Vagina (tissue), 2 donors: ENCODE measurements at regions not wholly inside any gene's neighbourhood (a gene's known extent, or its start where the extent isn't known, plus 50 kb on each side); places are given as distances from the start of the nearest gene placed in this dataset.
"Not testable (repeated sequence)": the region's sequence is repeated elsewhere in the genome, so short reads cannot be mapped to it uniquely, and the experiment has no call there.

ENCODE experiments used
- DNase-seq, 2 donors: peaks; one replicate each; pipeline ENCODE4 v3.0.0-alpha.2; 2017; ENCODE audit errors: extremely low spot score in 2 of 2
- H3K27ac ChIP-seq: fragments of 200-600 bp; sonication (generic); one replicate; pipeline ENCODE4 v1.5.1; 2019
- H3K27me3 ChIP-seq: fragments of 200-600 bp; sonication (generic); one replicate; pipeline ENCODE4 v1.5.1; 2019
- H3K36me3 ChIP-seq, 2 donors: fragments of 200-600 bp; sonication (generic); one replicate each; pipeline ENCODE4 v1.5.1; 2017 to 2019
- H3K4me1 ChIP-seq: fragments of 200-600 bp; sonication (generic); one replicate; pipeline ENCODE4 v1.5.1; 2019
- H3K4me3 ChIP-seq, 2 donors: fragments of 200-600 bp; sonication (generic); 1 replicate in 1 of 2; 2 replicates in 1 of 2; pipeline ENCODE4 v1.5.1; 2016 to 2019
- H3K9me3 ChIP-seq: fragments of 200-600 bp; sonication (generic); one replicate; pipeline ENCODE4 v1.5.1; 2019
- CTCF ChIP-seq, 3 experiments: fragments of 450-650 bp in 2 of 3; fragments of 200-600 bp in 1 of 3; sonication (generic) in 1 of 3; IDR thresholded peaks; one replicate each; pipeline ENCODE4 v1.5.1; 2017 to 2019; ENCODE audit warnings: antibody characterized with exemption in 3 of 3, mild to moderate bottlenecking in 2 of 3, moderate library complexity in 2 of 3
- POLR2A ChIP-seq, 2 donors: fragments of 450-650 bp; IDR thresholded peaks; one replicate each; pipeline ENCODE4 v1.6.1; 2017; ENCODE audit warnings: antibody characterized with exemption in 2 of 2, mild to moderate bottlenecking in 2 of 2, moderate library complexity in 2 of 2
- POLR2AphosphoS5 ChIP-seq, 2 donors: sonication (generic); formaldehyde crosslinking; IDR thresholded peaks; one replicate each; pipeline ENCODE4 v1.9.0; 2017; ENCODE audit warnings: antibody characterized with exemption in 2 of 2, mild to moderate bottlenecking in 2 of 2, low read depth in 1 of 2; ENCODE audit not compliant: insufficient read depth in 1 of 2
- intact Hi-C: fragments of 100-400 bp; cut with DNase I; formaldehyde crosslinking; loops from one replicate; pipeline ENCODE4 v1.15.1; 2023

GRCh38 chrX:55841962-55842752 is 124.6 kb downstream of the RRAGB start:
- Histone ChIP-seq H3K27ac (no peak overlapping the region), H3K9me3 (no peaks in the 10 kb centered on the region), H3K4me3 (no peak overlapping the region), H3K36me3 (no peaks in the 10 kb centered on the region), H3K4me1 (no peaks in the 10 kb centered on the region), H3K27me3 (no peaks in the 10 kb centered on the region)
- TF ChIP-seq CTCF (IDR thresholded peaks at IDR 0.05) (no peak), POLR2AphosphoS5 (IDR thresholded peaks at IDR 0.05; ENCODE audit: insufficient read depth in 1 of 2, low read depth in 1 of 2) (no peak), POLR2A (IDR thresholded peaks at IDR 0.05) (no peak)
- intact Hi-C loops, result no loop called here
- no peak for DNase-seq

- H3K27me3 ChIP-seq, DNase-seq, H3K4me1 ChIP-seq, intact Hi-C loops, H3K4me3 ChIP-seq, H3K36me3 ChIP-seq, H3K9me3 ChIP-seq, H3K27ac ChIP-seq: not testable (repeated sequence)
These were observed 149.2 kb downstream of the RRAGB start for GRCh38 chrX:55866779-55867178.

GRCh38 chrX:55867181-55867651 is 149.7 kb downstream of the RRAGB start:
- Histone ChIP-seq H3K27ac (no peak overlapping the region), H3K4me3 (no peak overlapping the region), H3K27me3 (no peaks in the 10 kb centered on the region), H3K36me3 (no peaks in the 10 kb centered on the region), H3K9me3 (no peaks in the 10 kb centered on the region), H3K4me1 (no peaks in the 10 kb centered on the region)
- no peak for TF ChIP-seq CTCF (IDR thresholded peaks at IDR 0.05)
- TF ChIP-seq POLR2A (IDR thresholded peaks at IDR 0.05), result no peak
- TF ChIP-seq POLR2AphosphoS5 (IDR thresholded peaks at IDR 0.05; ENCODE audit: insufficient read depth in 1 of 2, low read depth in 1 of 2), result no peak
- no peak for DNase-seq
- intact Hi-C loops, result no loop called here

GRCh38 chrX:55867708-55868107 is 150.2 kb downstream of the RRAGB start:
- no peak overlapping the region for H3K4me3 ChIP-seq
- no peaks in the 10 kb centered on the region for H3K9me3 ChIP-seq
- H3K27me3 ChIP-seq, result no peaks in the 10 kb centered on the region
- DNase-seq, result no peak
- no peaks in the 10 kb centered on the region for H3K4me1 ChIP-seq
- intact Hi-C loops, result no loop called here
- no peak overlapping the region for H3K27ac ChIP-seq
- TF ChIP-seq POLR2AphosphoS5 (IDR thresholded peaks at IDR 0.05; ENCODE audit: insufficient read depth in 1 of 2, low read depth in 1 of 2), result no peak
- no peak for TF ChIP-seq POLR2A (IDR thresholded peaks at IDR 0.05)
- no peaks in the 10 kb centered on the region for H3K36me3 ChIP-seq

- Histone ChIP-seq H3K9me3 (no peaks in the 10 kb centered on the region), H3K36me3 (no peaks in the 10 kb centered on the region), H3K27ac (no peak overlapping the region), H3K27me3 (no peaks in the 10 kb centered on the region), H3K4me1 (no peaks in the 10 kb centered on the region), H3K4me3 (no peak overlapping the region)
- TF ChIP-seq POLR2AphosphoS5 (IDR thresholded peaks at IDR 0.05; ENCODE audit: insufficient read depth in 1 of 2, low read depth in 1 of 2), result no peak
- TF ChIP-seq POLR2A (IDR thresholded peaks at IDR 0.05), result no peak
- no peak for TF ChIP-seq CTCF (IDR thresholded peaks at IDR 0.05)
- intact Hi-C loops, result no loop called here
- DNase-seq, result no peak
These were observed 157.3 kb downstream of the RRAGB start for GRCh38 chrX:55874807-55875206.

- H3K9me3 ChIP-seq, H3K4me3 ChIP-seq, DNase-seq, H3K27me3 ChIP-seq, H3K27ac ChIP-seq, H3K36me3 ChIP-seq, intact Hi-C loops, H3K4me1 ChIP-seq: not testable (repeated sequence)
These were observed 166.0 kb downstream of the RRAGB start for GRCh38 chrX:55883541-55883940.
